ENCODE measurements at regions not wholly inside any gene's neighbourhood (a gene's known extent, or its start where the extent isn't known, plus 50 kb on each side); places are given as distances from the start of the nearest gene placed in this dataset.

GRCh38 chr2:105644174-105644980 lies 100.3 kb upstream of the NCK2 start:
- intact Hi-C loops (cut with DNase I), result no loop called here
- WGBS, result 28% methylated on average over 18 of the region's 18 CpGs
- H3K9me3 ChIP-seq, result no peaks in the 10 kb centered on the region
- H3K27me3 ChIP-seq (replicated peaks; ENCODE audit: insufficient read depth), result no peaks in the 10 kb centered on the region
- no peak overlapping the region for H3K4me3 ChIP-seq
- DNase-seq (ENCODE audit: low spot score), result no peak
- no peaks in the 10 kb centered on the region for H3K36me3 ChIP-seq
- no peaks in the 10 kb centered on the region for H3K4me1 ChIP-seq (replicated peaks)
- H3K27ac ChIP-seq, result no peak overlapping the region
- TF ChIP-seq CTCF (IDR thresholded peaks at IDR 0.05) (no peak), POLR2AphosphoS5 (IDR thresholded peaks at IDR 0.05) (no peak), POLR2A (IDR thresholded peaks at IDR 0.05) (no peak)

- TF ChIP-seq POLR2A (IDR thresholded peaks at IDR 0.05), result no peak
- TF ChIP-seq CTCF (IDR thresholded peaks at IDR 0.05), result no peak
- TF ChIP-seq POLR2AphosphoS5 (IDR thresholded peaks at IDR 0.05), result no peak
- no peaks in the 10 kb centered on the region for H3K9me3 ChIP-seq
- no peaks in the 10 kb centered on the region for H3K36me3 ChIP-seq
- WGBS, result 30% methylated on average over 15 of the region's 15 CpGs
- intact Hi-C loops (cut with DNase I), result no loop called here
- DNase-seq (ENCODE audit: low spot score), result no peak
- no peak overlapping the region for H3K4me3 ChIP-seq
- no peaks in the 10 kb centered on the region for H3K4me1 ChIP-seq (replicated peaks)
- no peaks in the 10 kb centered on the region for H3K27me3 ChIP-seq (replicated peaks; ENCODE audit: insufficient read depth)
- no peak overlapping the region for H3K27ac ChIP-seq
Observed at GRCh38 chr2:105643405-105644173, 101.1 kb upstream of the NCK2 start.

GRCh38 chr2:105641389-105641811 lies 103.3 kb upstream of the NCK2 start:
- intact Hi-C loops (cut with DNase I), result no loop called here
- Histone ChIP-seq H3K4me3 (no peak overlapping the region), H3K4me1 (replicated peaks) (no peaks in the 10 kb centered on the region), H3K27me3 (replicated peaks; ENCODE audit: insufficient read depth) (no peaks in the 10 kb centered on the region), H3K27ac (no peak overlapping the region), H3K36me3 (no peaks in the 10 kb centered on the region), H3K9me3 (no peaks in the 10 kb centered on the region)
- DNase-seq (ENCODE audit: low spot score), result no peak
- no peak for TF ChIP-seq CTCF (IDR thresholded peaks at IDR 0.05)
- TF ChIP-seq POLR2AphosphoS5 (IDR thresholded peaks at IDR 0.05), result no peak
- TF ChIP-seq POLR2A (IDR thresholded peaks at IDR 0.05), result no peak
- WGBS, result 59% methylated on average over 12 of the region's 12 CpGs

GRCh38 chr2:105640246-105640645 lies 104.5 kb upstream of the NCK2 start:
- intact Hi-C loops (cut with DNase I), result no loop called here
- no peaks in the 10 kb centered on the region for H3K36me3 ChIP-seq
- no peak overlapping the region for H3K27ac ChIP-seq
- no peak overlapping the region for H3K4me3 ChIP-seq
- no peaks in the 10 kb centered on the region for H3K9me3 ChIP-seq
- no peaks in the 10 kb centered on the region for H3K4me1 ChIP-seq (replicated peaks)
- no peaks in the 10 kb centered on the region for H3K27me3 ChIP-seq (replicated peaks; ENCODE audit: insufficient read depth)
- no peak for DNase-seq (ENCODE audit: low spot score)
- TF ChIP-seq POLR2A (IDR thresholded peaks at IDR 0.05) (no peak), CTCF (IDR thresholded peaks at IDR 0.05) (no peak), POLR2AphosphoS5 (IDR thresholded peaks at IDR 0.05) (no peak)
- WGBS, result 97% methylated on average over 4 of the region's 4 CpGs
